ENCODE measurements at regions not wholly inside any gene's neighbourhood (a gene's known extent, or its start where the extent isn't known, plus 50 kb on each side); places are given as distances from the start of the nearest gene placed in this dataset.

DNA sequence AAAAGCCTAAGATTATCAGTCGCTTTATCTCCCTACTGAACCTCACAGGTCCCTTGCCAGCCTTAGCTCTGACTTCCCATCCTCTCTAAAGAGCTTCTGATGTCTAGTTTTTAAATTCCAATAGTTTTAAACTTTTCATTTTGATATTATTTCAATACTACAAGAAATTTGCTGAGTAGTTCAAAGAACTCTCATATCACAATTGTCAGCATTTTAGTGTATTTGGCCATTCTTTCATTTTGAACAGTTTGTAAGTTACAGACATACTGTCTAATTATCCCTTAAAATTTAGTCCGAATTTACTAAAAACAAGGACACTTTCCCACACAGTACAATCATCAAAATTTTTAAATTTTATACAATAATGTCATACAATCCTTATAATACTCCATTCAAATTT is 666.8 kb upstream of the SETBP1 start:
- Histone ChIP-seq H3K27me3 (ENCODE audit: control insufficient read depth in 1 of 2, insufficient read depth in 2 of 2, low read length in 2 of 2) (no peaks in the 10 kb centered on the region), H3K36me3 (ENCODE audit: control insufficient read depth in 1 of 2, insufficient read depth in 2 of 2, low read length in 2 of 2) (no peaks in the 10 kb centered on the region), H3K27ac (ENCODE audit: low read depth, low read length) (no peak overlapping the region), H3K4me3 (ENCODE audit: low read depth in 1 of 2, low read length in 2 of 2) (no peak overlapping the region), H3K9ac (ENCODE audit: low read depth in 1 of 2, low read length in 2 of 2) (no peak overlapping the region), H3K4me1 (ENCODE audit: control insufficient read depth in 1 of 2, insufficient read depth in 2 of 2, low read length in 2 of 2) (no peaks in the 10 kb centered on the region), H3K9me3 (ENCODE audit: control insufficient read depth in 1 of 2, low read length in 2 of 2) (no peaks in the 10 kb centered on the region)

DNA sequence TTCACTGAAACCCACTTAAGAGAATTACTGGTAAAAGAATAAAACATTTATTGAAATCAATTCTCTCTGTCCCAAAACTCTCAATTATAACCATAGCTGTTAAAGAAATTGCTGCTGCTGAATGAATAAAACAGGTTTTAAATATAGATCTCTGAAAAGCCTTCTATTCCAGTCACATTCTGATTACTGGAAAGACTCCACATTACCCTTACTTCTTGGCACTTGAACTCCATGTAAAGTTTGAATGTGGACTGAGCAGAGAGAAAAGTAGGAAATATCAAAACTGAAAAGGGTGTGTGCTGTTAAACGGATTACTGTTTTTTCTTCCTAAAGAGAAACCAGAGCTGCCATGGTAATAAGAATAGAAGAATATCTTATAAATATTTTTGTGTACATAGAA is 655.3 kb upstream of the SETBP1 start:
- no peaks in the 10 kb centered on the region for H3K27me3 ChIP-seq (ENCODE audit: control insufficient read depth in 1 of 2, insufficient read depth in 2 of 2, low read length in 2 of 2)
- no peaks in the 10 kb centered on the region for H3K9me3 ChIP-seq (ENCODE audit: control insufficient read depth in 1 of 2, low read length in 2 of 2)
- no peaks in the 10 kb centered on the region for H3K4me1 ChIP-seq (ENCODE audit: control insufficient read depth in 1 of 2, insufficient read depth in 2 of 2, low read length in 2 of 2)
- H3K9ac ChIP-seq (ENCODE audit: low read depth in 1 of 2, low read length in 2 of 2), result no peak overlapping the region
- H3K36me3 ChIP-seq (ENCODE audit: control insufficient read depth in 1 of 2, insufficient read depth in 2 of 2, low read length in 2 of 2), result no peaks in the 10 kb centered on the region
- H3K4me3 ChIP-seq (ENCODE audit: low read depth in 1 of 2, low read length in 2 of 2), result no peak overlapping the region
- H3K27ac ChIP-seq (ENCODE audit: low read depth, low read length), result no peak overlapping the region

DNA sequence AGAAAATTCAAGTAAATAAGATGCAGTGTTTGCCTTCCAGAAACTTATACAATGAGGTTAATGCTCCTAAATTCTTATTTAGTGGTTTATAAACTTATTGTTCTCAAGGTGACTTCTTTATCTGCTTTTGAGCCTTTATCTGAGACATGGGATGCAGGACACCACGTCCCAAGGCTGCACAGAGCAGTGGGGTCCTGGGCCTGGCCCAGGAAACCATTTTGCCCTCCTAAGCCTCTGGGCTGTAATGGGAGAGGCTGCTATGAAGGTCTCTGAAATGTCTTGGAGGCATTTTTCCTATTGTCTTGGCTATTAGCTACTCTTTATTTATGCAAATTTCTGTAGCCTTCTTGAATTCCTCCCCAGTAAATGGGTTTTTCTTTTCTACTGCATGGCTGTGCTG is 652.6 kb upstream of the SETBP1 start:
- Histone ChIP-seq H3K27ac (ENCODE audit: low read depth, low read length) (no peak overlapping the region), H3K4me1 (ENCODE audit: control insufficient read depth in 1 of 2, insufficient read depth in 2 of 2, low read length in 2 of 2) (no peaks in the 10 kb centered on the region), H3K27me3 (ENCODE audit: control insufficient read depth in 1 of 2, insufficient read depth in 2 of 2, low read length in 2 of 2) (no peaks in the 10 kb centered on the region), H3K36me3 (ENCODE audit: control insufficient read depth in 1 of 2, insufficient read depth in 2 of 2, low read length in 2 of 2) (no peaks in the 10 kb centered on the region), H3K4me3 (ENCODE audit: low read depth in 1 of 2, low read length in 2 of 2) (no peak overlapping the region), H3K9ac (ENCODE audit: low read depth in 1 of 2, low read length in 2 of 2) (no peak overlapping the region), H3K9me3 (ENCODE audit: control insufficient read depth in 1 of 2, low read length in 2 of 2) (no peaks in the 10 kb centered on the region)

DNA sequence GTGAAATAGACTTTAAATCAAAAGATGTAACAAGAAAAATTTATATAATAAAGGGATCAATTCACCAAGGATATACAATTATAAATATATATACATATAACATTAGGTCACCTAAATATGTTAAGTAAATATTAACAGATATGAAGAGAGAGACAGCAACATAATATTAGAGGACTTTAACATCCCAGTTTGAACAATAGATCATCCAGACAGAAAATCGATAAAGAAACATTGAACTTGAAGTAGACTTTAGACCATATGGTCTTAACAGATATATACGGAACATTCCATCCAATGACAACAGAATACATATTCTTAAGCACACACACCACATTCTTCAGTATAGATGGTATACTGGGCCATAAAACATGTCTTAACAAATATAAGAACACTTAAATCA is 649.6 kb upstream of the SETBP1 start:
- Histone ChIP-seq H3K4me1 (ENCODE audit: control insufficient read depth in 1 of 2, insufficient read depth in 2 of 2, low read length in 2 of 2) (no peaks in the 10 kb centered on the region), H3K4me3 (ENCODE audit: low read depth in 1 of 2, low read length in 2 of 2) (no peak overlapping the region), H3K36me3 (ENCODE audit: control insufficient read depth in 1 of 2, insufficient read depth in 2 of 2, low read length in 2 of 2) (no peaks in the 10 kb centered on the region), H3K27me3 (ENCODE audit: control insufficient read depth in 1 of 2, insufficient read depth in 2 of 2, low read length in 2 of 2) (no peaks in the 10 kb centered on the region), H3K9ac (ENCODE audit: low read depth in 1 of 2, low read length in 2 of 2) (no peak overlapping the region), H3K9me3 (ENCODE audit: control insufficient read depth in 1 of 2, low read length in 2 of 2) (no peaks in the 10 kb centered on the region), H3K27ac (ENCODE audit: low read depth, low read length) (no peak overlapping the region)

DNA sequence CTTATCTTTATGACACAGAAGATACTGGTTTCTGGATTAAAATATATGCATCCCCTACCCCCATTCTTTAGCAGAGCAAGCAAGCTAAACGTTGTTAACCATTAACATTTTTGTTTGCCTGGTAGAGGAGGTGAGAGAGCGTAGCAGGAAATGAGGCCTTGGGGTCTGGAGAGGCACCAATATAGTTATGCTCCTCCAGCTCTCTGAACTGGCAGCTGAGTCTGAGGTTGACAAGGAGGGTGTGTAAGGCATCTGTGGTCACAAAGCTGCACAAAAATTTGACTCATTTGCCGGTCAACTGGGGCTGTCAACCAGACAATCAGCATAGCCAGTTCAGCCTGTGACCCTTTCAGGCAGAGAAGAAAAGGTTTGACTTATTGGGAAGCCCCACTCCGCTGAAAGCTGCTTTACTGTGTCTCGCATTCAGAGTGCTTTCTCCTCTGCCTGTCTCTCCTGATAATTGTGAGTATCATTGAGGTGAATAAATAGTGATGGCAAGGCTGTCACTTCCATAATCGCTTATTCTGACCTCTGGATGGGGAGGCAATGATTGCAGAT is 647.5 kb upstream of the SETBP1 start:
- no peaks in the 10 kb centered on the region for H3K9me3 ChIP-seq (ENCODE audit: control insufficient read depth in 1 of 2, low read length in 2 of 2)
- H3K4me3 ChIP-seq (ENCODE audit: low read depth in 1 of 2, low read length in 2 of 2), result no peak overlapping the region
- H3K4me1 ChIP-seq (ENCODE audit: control insufficient read depth in 1 of 2, insufficient read depth in 2 of 2, low read length in 2 of 2), result no peaks in the 10 kb centered on the region
- no peaks in the 10 kb centered on the region for H3K27me3 ChIP-seq (ENCODE audit: control insufficient read depth in 1 of 2, insufficient read depth in 2 of 2, low read length in 2 of 2)
- H3K9ac ChIP-seq (ENCODE audit: low read depth in 1 of 2, low read length in 2 of 2), result no peak overlapping the region
- H3K27ac ChIP-seq (ENCODE audit: low read depth, low read length), result no peak overlapping the region
- H3K36me3 ChIP-seq (ENCODE audit: control insufficient read depth in 1 of 2, insufficient read depth in 2 of 2, low read length in 2 of 2), result no peaks in the 10 kb centered on the region

DNA sequence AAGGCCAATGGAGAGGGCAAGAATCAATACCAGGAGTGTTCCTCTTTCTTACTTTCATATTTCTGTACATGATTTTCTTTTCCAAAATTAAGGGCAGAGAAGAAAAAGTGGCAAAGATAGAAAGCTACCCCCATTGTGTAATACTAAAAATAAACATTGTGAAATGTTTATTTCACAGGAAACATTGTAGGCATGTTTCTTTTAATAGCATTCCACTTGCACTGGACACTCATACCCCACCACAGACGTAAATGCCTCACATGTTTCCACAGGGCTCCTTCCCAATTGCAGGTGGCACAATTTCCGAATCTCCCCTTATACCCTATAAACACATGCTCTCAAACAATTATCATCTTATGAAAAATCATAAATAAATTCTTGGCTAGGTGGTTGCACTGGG is 645.1 kb upstream of the SETBP1 start:
- H3K27ac ChIP-seq (ENCODE audit: low read depth, low read length), result no peak overlapping the region
- no peaks in the 10 kb centered on the region for H3K4me1 ChIP-seq (ENCODE audit: control insufficient read depth in 1 of 2, insufficient read depth in 2 of 2, low read length in 2 of 2)

DNA sequence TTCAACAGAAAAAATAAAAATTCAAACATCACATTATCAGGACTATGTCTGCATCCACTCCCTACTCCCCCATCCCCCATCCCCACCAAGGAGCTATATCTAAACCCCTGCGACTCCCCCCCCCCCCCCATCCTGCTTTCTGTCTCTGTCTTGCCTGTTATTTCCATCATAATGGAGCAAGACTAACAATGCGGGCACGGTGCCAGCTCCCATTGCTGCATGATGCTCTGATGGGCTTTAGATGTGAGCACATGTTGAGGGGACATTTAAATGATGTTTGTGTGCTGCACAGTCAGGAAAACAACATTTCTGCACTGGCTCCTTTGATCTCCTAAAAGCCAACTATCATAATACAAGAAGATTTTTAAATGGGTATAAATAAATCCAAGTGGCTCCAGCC is 644.2 kb upstream of the SETBP1 start:
- Histone ChIP-seq H3K27me3 (ENCODE audit: control insufficient read depth in 1 of 2, insufficient read depth in 2 of 2, low read length in 2 of 2) (no peaks in the 10 kb centered on the region), H3K9me3 (ENCODE audit: control insufficient read depth in 1 of 2, low read length in 2 of 2) (no peaks in the 10 kb centered on the region), H3K4me1 (ENCODE audit: control insufficient read depth in 1 of 2, insufficient read depth in 2 of 2, low read length in 2 of 2) (no peaks in the 10 kb centered on the region), H3K9ac (ENCODE audit: low read depth in 1 of 2, low read length in 2 of 2) (no peak overlapping the region), H3K27ac (ENCODE audit: low read depth, low read length) (no peak overlapping the region), H3K4me3 (ENCODE audit: low read depth in 1 of 2, low read length in 2 of 2) (no peak overlapping the region), H3K36me3 (ENCODE audit: control insufficient read depth in 1 of 2, insufficient read depth in 2 of 2, low read length in 2 of 2) (no peaks in the 10 kb centered on the region)

More for the DNA sequence above, 645.1 kb upstream of the SETBP1 start:
- H3K36me3 ChIP-seq (ENCODE audit: control insufficient read depth in 1 of 2, insufficient read depth in 2 of 2, low read length in 2 of 2), result no peaks in the 10 kb centered on the region
- no peak overlapping the region for H3K4me3 ChIP-seq (ENCODE audit: low read depth in 1 of 2, low read length in 2 of 2)
- H3K9ac ChIP-seq (ENCODE audit: low read depth in 1 of 2, low read length in 2 of 2), result no peak overlapping the region
- H3K27me3 ChIP-seq (ENCODE audit: control insufficient read depth in 1 of 2, insufficient read depth in 2 of 2, low read length in 2 of 2), result no peaks in the 10 kb centered on the region
- no peaks in the 10 kb centered on the region for H3K9me3 ChIP-seq (ENCODE audit: control insufficient read depth in 1 of 2, low read length in 2 of 2)

DNA sequence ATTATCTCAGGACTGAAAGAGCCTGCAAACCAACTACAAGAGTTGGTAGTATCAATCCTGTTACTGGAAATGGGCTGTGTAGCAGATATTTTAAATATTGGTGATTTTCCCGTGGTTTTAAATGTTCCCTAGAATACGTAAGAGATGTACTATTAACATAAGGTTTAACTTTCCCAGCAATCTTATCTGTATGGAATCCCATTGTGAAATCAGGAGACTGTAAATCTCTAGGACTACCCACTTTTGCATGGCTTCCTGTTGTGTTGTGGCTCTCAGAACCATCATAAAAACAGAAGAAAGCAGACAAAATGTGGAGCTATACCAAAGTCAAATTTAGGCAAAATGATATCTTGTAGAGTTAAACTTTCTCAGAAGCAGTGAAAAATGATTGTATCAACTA is 641.5 kb upstream of the SETBP1 start:
- Histone ChIP-seq H3K27me3 (ENCODE audit: control insufficient read depth in 1 of 2, insufficient read depth in 2 of 2, low read length in 2 of 2) (no peaks in the 10 kb centered on the region), H3K9ac (ENCODE audit: low read depth in 1 of 2, low read length in 2 of 2) (no peak overlapping the region), H3K9me3 (ENCODE audit: control insufficient read depth in 1 of 2, low read length in 2 of 2) (no peaks in the 10 kb centered on the region), H3K36me3 (ENCODE audit: control insufficient read depth in 1 of 2, insufficient read depth in 2 of 2, low read length in 2 of 2) (no peaks in the 10 kb centered on the region), H3K27ac (ENCODE audit: low read depth, low read length) (no peak overlapping the region), H3K4me3 (ENCODE audit: low read depth in 1 of 2, low read length in 2 of 2) (no peak overlapping the region), H3K4me1 (ENCODE audit: control insufficient read depth in 1 of 2, insufficient read depth in 2 of 2, low read length in 2 of 2) (no peaks in the 10 kb centered on the region)

DNA sequence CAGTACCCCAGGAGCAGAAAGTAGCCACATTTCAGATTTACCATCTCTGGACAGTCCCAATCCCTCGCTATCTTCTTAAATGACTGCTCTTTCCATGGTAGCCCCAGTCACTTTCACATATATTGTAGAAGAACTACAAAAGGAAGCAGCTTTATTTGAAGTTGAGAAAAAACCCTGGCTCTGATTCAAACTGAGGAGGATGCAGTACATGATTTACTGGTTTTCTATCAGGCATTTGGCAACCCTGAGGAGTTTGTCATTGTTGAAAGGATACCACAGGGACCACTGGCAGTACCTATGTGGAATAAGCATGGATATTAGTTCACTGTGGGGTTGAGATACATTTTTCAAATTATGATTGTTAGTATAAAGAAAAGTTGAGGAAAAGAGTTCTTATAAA is 640.9 kb upstream of the SETBP1 start:
- Histone ChIP-seq H3K4me1 (ENCODE audit: control insufficient read depth in 1 of 2, insufficient read depth in 2 of 2, low read length in 2 of 2) (no peaks in the 10 kb centered on the region), H3K36me3 (ENCODE audit: control insufficient read depth in 1 of 2, insufficient read depth in 2 of 2, low read length in 2 of 2) (no peaks in the 10 kb centered on the region), H3K9ac (ENCODE audit: low read depth in 1 of 2, low read length in 2 of 2) (no peak overlapping the region), H3K27ac (ENCODE audit: low read depth, low read length) (no peak overlapping the region), H3K4me3 (ENCODE audit: low read depth in 1 of 2, low read length in 2 of 2) (no peak overlapping the region), H3K9me3 (ENCODE audit: control insufficient read depth in 1 of 2, low read length in 2 of 2) (no peaks in the 10 kb centered on the region), H3K27me3 (ENCODE audit: control insufficient read depth in 1 of 2, insufficient read depth in 2 of 2, low read length in 2 of 2) (no peaks in the 10 kb centered on the region)

DNA sequence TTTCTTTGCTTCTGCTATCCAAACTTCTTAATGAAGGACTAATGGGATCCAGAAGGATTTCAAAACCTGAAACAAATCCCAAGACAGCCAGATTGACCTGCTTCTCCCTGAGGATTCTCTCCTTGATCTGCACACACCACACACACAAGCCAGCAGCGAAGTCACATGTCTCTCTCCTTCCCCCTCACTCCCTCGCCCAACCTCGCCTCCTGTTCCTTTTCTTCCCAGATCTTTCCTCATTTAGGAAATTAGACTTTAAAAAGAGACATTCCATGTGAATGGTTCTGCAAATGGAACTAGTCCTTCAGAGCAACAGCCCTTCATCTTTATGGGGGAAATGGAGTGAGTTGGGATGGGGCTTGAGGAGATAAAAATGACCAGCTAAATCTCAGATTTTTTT is 639.1 kb upstream of the SETBP1 start:
- Histone ChIP-seq H3K9me3 (ENCODE audit: control insufficient read depth in 1 of 2, low read length in 2 of 2) (no peaks in the 10 kb centered on the region), H3K27me3 (ENCODE audit: control insufficient read depth in 1 of 2, insufficient read depth in 2 of 2, low read length in 2 of 2) (no peaks in the 10 kb centered on the region), H3K27ac (ENCODE audit: low read depth, low read length) (no peak overlapping the region), H3K36me3 (ENCODE audit: control insufficient read depth in 1 of 2, insufficient read depth in 2 of 2, low read length in 2 of 2) (no peaks in the 10 kb centered on the region), H3K4me3 (ENCODE audit: low read depth in 1 of 2, low read length in 2 of 2) (no peak overlapping the region), H3K9ac (ENCODE audit: low read depth in 1 of 2, low read length in 2 of 2) (no peak overlapping the region), H3K4me1 (ENCODE audit: control insufficient read depth in 1 of 2, insufficient read depth in 2 of 2, low read length in 2 of 2) (no peaks in the 10 kb centered on the region)

DNA sequence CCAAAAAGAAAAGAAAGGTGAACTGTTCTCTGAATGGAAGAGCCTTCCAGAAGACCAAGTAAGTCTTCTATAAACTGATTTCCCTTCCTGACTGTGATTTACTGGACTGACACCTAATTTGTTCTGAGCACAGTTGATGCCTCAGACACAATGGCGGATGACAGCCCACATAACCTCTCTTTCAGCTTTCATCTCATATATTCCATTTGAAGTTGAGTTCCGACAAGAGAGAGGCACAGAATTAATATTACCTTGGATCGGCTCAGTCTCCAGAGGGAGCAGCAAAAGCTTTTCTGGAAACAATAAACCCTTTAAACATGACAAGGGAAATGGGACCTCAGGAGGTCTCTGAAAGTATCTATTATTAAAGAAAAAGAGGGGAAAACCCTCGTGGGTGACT is 638.7 kb upstream of the SETBP1 start:
- Histone ChIP-seq H3K4me3 (ENCODE audit: low read depth in 1 of 2, low read length in 2 of 2) (no peak overlapping the region), H3K27ac (ENCODE audit: low read depth, low read length) (no peak overlapping the region), H3K4me1 (ENCODE audit: control insufficient read depth in 1 of 2, insufficient read depth in 2 of 2, low read length in 2 of 2) (no peaks in the 10 kb centered on the region), H3K36me3 (ENCODE audit: control insufficient read depth in 1 of 2, insufficient read depth in 2 of 2, low read length in 2 of 2) (no peaks in the 10 kb centered on the region), H3K9ac (ENCODE audit: low read depth in 1 of 2, low read length in 2 of 2) (no peak overlapping the region), H3K9me3 (ENCODE audit: control insufficient read depth in 1 of 2, low read length in 2 of 2) (no peaks in the 10 kb centered on the region), H3K27me3 (ENCODE audit: control insufficient read depth in 1 of 2, insufficient read depth in 2 of 2, low read length in 2 of 2) (no peaks in the 10 kb centered on the region)

Measured in duodenal mucosa (tissue), 2 donors.